ENCODE measurements at regions not wholly inside any gene's neighbourhood (a gene's known extent, or its start where the extent isn't known, plus 50 kb on each side); places are given as distances from the start of the nearest gene placed in this dataset.

DNA sequence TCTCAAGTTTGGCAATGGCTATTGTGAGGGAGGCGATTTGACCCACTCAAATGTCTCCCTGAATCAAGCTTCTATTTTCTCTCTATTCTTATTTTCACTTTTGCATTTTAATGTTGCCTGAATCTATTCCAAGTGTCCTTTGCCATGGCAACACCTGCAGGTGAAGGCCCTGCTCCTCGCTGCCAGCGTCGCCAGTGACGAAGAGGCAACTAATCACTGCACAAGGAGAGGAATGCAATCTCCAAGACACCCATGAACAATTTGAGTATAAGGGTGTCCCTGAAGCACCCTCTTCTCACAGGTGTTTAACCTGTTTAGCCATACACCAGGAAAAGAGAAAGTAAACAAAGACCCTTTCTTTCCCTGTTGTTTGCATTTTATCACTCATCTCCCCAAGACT is 165.6 kb upstream of the VRK2 start:
- Histone ChIP-seq H3K9me3 (ENCODE audit: control insufficient read depth, low read length) (no peaks in the 10 kb centered on the region), H3K27me3 (replicated peaks; ENCODE audit: control insufficient read depth, insufficient read depth, low read length) (no peaks in the 10 kb centered on the region), H3K9ac (ENCODE audit: low read length) (peak overlapping the region; percentile 77), H3K36me3 (ENCODE audit: control insufficient read depth, insufficient read depth, low read length, severe bottlenecking) (no peaks in the 10 kb centered on the region), H3K4me3 (ENCODE audit: low read length) (peak overlapping the region; percentile 72), H3K4me1 (ENCODE audit: control insufficient read depth, insufficient read depth, low read length) (peaks cover 72% of the 10 kb centered on the region)
- no peak for DNase-seq (ENCODE audit: low read depth)

DNA sequence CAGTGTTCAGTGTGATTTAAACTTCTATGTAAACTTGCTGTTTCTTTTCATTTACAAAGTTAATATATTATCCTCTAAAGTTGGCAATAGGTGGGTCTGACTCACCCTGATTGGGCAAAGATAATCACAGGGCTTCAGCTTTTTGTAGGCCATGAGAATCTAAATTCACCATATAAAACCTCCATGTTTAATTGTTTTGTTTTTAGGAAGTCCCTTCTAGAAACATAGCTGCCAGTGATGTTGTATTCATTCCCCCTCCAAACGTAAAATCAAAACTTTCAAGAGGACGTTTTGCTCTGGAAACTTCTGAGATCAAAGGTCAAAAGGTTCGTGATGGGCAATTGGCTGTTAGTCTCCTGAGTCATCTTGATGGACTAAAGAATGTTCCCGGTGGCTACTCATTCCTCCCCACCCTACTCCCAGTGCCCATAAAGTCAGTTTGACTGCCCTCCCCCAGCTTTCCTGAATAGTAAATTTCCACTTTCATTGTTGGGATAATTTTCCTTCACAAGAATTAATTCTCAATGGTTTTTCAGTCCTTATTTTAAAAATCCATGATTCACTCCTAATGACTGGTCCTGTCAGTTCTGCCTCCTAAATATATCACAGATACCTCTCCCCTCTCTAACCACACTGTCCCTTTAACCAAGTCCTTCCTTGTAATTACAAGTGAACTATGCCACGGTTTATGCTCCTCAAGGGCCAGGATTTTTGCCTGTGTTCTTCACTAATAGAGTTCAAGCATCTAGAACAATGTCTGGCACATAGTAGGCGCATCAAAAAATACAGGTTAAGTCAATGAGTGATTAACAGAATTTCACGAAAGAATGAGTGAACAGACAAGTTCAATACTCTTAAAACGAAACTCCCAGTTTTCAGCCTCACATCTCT is 164.4 kb upstream of the VRK2 start:
- peak overlapping the region; percentile 77 for H3K9ac ChIP-seq (ENCODE audit: low read length)
- peaks cover 74% of the 10 kb centered on the region for H3K4me1 ChIP-seq (ENCODE audit: control insufficient read depth, insufficient read depth, low read length)
- H3K27me3 ChIP-seq (replicated peaks; ENCODE audit: control insufficient read depth, insufficient read depth, low read length) = no peaks in the 10 kb centered on the region
- peak overlapping the region; percentile 72 for H3K4me3 ChIP-seq (ENCODE audit: low read length)
- H3K9me3 ChIP-seq (ENCODE audit: control insufficient read depth, low read length) = no peaks in the 10 kb centered on the region
- H3K36me3 ChIP-seq (ENCODE audit: control insufficient read depth, insufficient read depth, low read length, severe bottlenecking) = no peaks in the 10 kb centered on the region
- peak; percentile 15 for DNase-seq (ENCODE audit: low read depth)

DNA sequence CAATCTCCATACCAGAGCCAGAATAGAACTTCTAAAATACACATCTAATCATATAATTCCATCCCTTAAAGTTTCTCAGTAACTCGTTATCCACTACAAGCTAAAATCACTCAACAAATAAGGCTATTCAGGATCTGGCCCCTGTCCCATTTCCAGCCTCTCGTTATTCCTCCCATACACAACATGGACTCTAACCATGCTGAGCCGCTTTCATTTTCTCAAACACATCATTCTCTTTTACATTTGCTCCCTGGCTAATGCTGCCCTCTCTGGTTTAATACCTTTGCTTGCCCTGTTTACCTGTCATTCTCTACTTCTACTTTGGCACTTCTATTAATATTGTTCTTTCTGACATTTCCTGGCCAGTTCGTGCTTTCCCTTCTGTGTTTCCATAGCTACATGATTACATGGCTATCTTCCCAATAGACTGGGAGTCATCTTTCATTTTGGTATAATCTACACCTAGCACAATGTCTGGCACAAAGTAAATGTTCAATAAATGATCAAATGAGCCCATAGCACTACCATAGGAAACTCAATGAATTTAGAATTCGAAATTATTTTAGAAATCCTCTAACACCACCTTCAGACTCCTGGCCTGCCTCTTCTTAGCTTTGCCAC is 163.6 kb upstream of the VRK2 start:
- Histone ChIP-seq H3K9me3 (ENCODE audit: control insufficient read depth, low read length) (no peaks in the 10 kb centered on the region), H3K27me3 (replicated peaks; ENCODE audit: control insufficient read depth, insufficient read depth, low read length) (no peaks in the 10 kb centered on the region), H3K9ac (ENCODE audit: low read length) (peak overlapping the region; percentile 77), H3K4me1 (ENCODE audit: control insufficient read depth, insufficient read depth, low read length) (peaks cover 67% of the 10 kb centered on the region), H3K4me3 (ENCODE audit: low read length) (peak overlapping the region; percentile 72), H3K36me3 (ENCODE audit: control insufficient read depth, insufficient read depth, low read length, severe bottlenecking) (no peaks in the 10 kb centered on the region)
- no peak for DNase-seq (ENCODE audit: low read depth)

DNA sequence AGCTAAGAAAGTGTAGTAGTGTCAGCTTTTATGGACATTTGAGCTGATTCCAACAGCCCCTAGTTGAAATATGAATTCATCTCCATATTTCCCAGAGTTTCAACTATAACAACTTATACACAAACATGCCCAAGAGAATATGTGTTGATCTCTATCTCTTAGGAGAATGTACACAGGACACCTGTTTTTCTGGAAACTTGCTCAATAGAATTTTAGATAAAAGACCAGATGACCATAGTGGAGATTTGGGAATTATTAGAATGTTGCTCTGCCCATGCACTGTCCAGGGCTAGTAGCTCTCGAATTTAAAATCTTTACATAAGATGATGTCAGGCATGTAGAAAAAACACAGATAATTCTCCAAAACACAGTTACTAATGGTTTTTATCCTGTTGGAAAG is 162.3 kb upstream of the VRK2 start:
- Histone ChIP-seq H3K4me3 (ENCODE audit: low read length) (no peak overlapping the region), H3K4me1 (ENCODE audit: control insufficient read depth, insufficient read depth, low read length) (peaks cover 54% of the 10 kb centered on the region), H3K36me3 (ENCODE audit: control insufficient read depth, insufficient read depth, low read length, severe bottlenecking) (no peaks in the 10 kb centered on the region), H3K27me3 (replicated peaks; ENCODE audit: control insufficient read depth, insufficient read depth, low read length) (no peaks in the 10 kb centered on the region), H3K9me3 (ENCODE audit: control insufficient read depth, low read length) (no peaks in the 10 kb centered on the region), H3K9ac (ENCODE audit: low read length) (no peak overlapping the region)
- DNase-seq (ENCODE audit: low read depth) = no peak

DNA sequence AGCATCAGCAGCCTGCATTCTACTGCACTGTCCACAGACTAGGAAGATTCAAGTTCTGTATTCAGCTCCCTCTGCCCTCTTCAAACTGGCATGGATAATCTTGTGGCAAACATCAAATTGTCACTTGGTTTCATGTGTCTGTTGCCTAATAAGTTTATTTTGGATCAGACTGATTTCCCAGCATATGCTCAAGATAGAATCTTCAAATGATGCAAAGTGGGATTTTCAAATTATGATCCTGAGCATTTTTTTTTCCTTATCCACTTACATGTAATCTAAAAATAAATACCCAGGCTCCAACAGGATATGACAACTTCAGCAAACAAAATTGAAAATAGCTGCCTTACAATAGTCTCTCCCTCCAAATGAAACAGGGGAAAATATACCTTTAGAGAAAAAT is 160.9 kb upstream of the VRK2 start:
- no peaks in the 10 kb centered on the region for H3K27me3 ChIP-seq (replicated peaks; ENCODE audit: control insufficient read depth, insufficient read depth, low read length)
- H3K4me3 ChIP-seq (ENCODE audit: low read length) = no peak overlapping the region

DNA sequence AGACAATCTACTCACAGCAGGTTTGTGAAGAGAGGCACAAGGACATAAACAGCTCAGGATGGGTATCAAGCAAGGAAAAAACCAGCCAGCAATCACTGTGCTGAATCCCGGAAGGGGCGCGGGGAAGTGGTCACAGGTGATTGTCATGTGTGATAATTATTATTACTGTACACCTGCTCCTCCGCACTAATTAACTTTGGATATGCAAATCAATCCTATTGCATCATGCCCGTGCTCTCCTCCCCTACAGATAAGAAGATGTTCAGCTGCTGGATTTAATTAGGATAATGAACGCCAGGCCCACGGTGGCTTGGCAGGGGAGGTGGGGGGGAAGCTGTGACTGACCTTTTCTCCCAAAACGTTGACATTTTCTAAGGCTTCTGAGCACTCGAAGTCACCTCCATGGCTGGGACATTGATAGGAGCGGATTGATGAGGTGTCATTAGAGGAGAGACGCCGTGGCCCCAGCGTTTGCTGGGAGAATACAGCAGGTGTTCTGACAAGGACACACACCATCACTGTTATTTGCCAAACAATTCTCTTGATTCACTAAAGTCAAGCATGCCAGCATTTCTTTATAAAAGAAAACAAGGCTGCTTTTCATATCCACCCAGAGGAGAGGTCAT is 160.3 kb upstream of the VRK2 start:
- DNase-seq (ENCODE audit: low read depth) = no peak
- no peaks in the 10 kb centered on the region for H3K27me3 ChIP-seq (replicated peaks; ENCODE audit: control insufficient read depth, insufficient read depth, low read length)
- no peaks in the 10 kb centered on the region for H3K9me3 ChIP-seq (ENCODE audit: control insufficient read depth, low read length)
- H3K9ac ChIP-seq (ENCODE audit: low read length) = no peak overlapping the region
- H3K36me3 ChIP-seq (ENCODE audit: control insufficient read depth, insufficient read depth, low read length, severe bottlenecking) = no peaks in the 10 kb centered on the region
- no peak overlapping the region for H3K4me3 ChIP-seq (ENCODE audit: low read length)
- H3K4me1 ChIP-seq (ENCODE audit: control insufficient read depth, insufficient read depth, low read length) = peaks cover 45% of the 10 kb centered on the region

More for the DNA sequence above, 160.9 kb upstream of the VRK2 start:
- peaks cover 45% of the 10 kb centered on the region for H3K4me1 ChIP-seq (ENCODE audit: control insufficient read depth, insufficient read depth, low read length)
- H3K9ac ChIP-seq (ENCODE audit: low read length) = no peak overlapping the region
- H3K36me3 ChIP-seq (ENCODE audit: control insufficient read depth, insufficient read depth, low read length, severe bottlenecking) = no peaks in the 10 kb centered on the region
- no peaks in the 10 kb centered on the region for H3K9me3 ChIP-seq (ENCODE audit: control insufficient read depth, low read length)
- no peak for DNase-seq (ENCODE audit: low read depth)

DNA sequence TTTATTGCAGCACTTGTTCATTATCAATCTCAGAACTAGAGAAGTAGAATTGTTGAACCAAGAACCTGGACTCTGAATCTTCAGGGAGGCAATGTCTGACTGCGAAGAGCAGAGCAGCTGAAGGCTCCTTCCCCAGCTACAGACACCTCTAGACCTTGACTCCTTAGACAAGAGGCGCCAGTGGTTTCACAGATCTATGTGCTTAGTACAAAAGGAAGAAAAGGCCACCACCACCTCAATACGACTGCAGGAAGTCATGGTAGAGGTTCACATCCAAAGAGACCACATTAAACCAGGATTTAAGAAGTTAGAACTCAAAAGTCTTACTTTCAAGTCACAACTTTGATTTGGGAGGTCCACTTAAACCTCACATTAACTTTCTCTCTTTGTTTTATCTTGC is 158.1 kb upstream of the VRK2 start:
- no peak for DNase-seq (ENCODE audit: low read depth)
- no peaks in the 10 kb centered on the region for H3K9me3 ChIP-seq (ENCODE audit: control insufficient read depth, low read length)
- peaks cover 24% of the 10 kb centered on the region for H3K4me1 ChIP-seq (ENCODE audit: control insufficient read depth, insufficient read depth, low read length)

DNA sequence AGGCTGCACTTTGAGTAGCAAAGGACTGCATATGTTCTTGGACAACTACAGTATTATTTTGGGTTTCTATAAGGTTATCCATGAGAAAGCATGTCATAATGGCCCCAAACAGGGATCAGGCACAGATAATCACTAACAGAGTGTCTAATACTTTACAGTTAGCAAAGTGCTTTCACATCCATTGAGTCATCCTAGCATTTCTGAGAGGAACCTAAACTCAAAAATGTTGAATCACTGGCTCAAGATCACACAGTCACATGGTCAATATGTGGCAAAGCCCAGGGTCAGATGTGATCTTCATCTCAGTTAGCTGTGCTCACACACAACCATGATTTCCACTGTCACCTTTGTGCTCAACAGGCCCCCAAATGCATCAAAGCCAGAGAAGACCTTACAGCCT is 156.1 kb upstream of the VRK2 start:
- no peak overlapping the region for H3K4me3 ChIP-seq (ENCODE audit: low read length)
- H3K9me3 ChIP-seq (ENCODE audit: control insufficient read depth, low read length) = no peaks in the 10 kb centered on the region
- peak overlapping the region; percentile 6 for H3K9ac ChIP-seq (ENCODE audit: low read length)
- no peaks in the 10 kb centered on the region for H3K27me3 ChIP-seq (replicated peaks; ENCODE audit: control insufficient read depth, insufficient read depth, low read length)
- peak; percentile 46 for DNase-seq (ENCODE audit: low read depth)
- peaks cover 21% of the 10 kb centered on the region for H3K4me1 ChIP-seq (ENCODE audit: control insufficient read depth, insufficient read depth, low read length)
- no peaks in the 10 kb centered on the region for H3K36me3 ChIP-seq (ENCODE audit: control insufficient read depth, insufficient read depth, low read length, severe bottlenecking)

More for the DNA sequence above, 158.1 kb upstream of the VRK2 start:
- no peak overlapping the region for H3K4me3 ChIP-seq (ENCODE audit: low read length)
- H3K9ac ChIP-seq (ENCODE audit: low read length) = no peak overlapping the region
- no peaks in the 10 kb centered on the region for H3K36me3 ChIP-seq (ENCODE audit: control insufficient read depth, insufficient read depth, low read length, severe bottlenecking)
- no peaks in the 10 kb centered on the region for H3K27me3 ChIP-seq (replicated peaks; ENCODE audit: control insufficient read depth, insufficient read depth, low read length)

DNA sequence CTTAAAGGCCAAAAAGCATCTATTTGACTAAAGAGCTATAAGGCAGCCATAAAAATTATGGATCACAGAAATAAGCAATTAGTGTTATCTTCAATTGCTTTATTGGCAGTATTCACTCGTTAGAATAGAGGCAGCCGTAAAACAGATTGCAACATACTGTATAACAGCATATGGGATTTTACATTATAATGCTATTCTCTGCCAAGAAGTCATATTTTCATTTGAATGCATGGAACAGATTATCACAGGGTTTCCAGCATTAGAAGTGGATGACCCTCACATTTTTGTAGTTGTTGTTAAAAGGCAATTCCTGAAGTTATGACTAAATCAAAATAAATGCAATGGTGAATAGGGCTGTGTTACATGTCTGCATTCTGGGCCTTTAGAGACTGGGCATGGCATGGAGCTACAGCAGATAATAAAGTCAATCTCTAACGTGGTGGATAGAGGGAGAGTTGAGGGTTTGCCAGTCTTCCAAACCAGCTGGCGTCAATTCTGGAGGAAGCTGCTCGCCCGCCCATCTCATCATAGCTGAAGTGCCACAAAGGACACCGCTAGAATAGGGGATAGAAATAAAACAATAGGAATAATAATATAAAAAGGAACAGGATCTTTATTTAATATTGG is 155.4 kb upstream of the VRK2 start:
- peak overlapping the region; percentile 6 for H3K9ac ChIP-seq (ENCODE audit: low read length)
- H3K27me3 ChIP-seq (replicated peaks; ENCODE audit: control insufficient read depth, insufficient read depth, low read length) = no peaks in the 10 kb centered on the region
- peak; percentile 26 for DNase-seq (ENCODE audit: low read depth)
- no peaks in the 10 kb centered on the region for H3K9me3 ChIP-seq (ENCODE audit: control insufficient read depth, low read length)
- H3K4me1 ChIP-seq (ENCODE audit: control insufficient read depth, insufficient read depth, low read length) = peaks cover 14% of the 10 kb centered on the region
- no peaks in the 10 kb centered on the region for H3K36me3 ChIP-seq (ENCODE audit: control insufficient read depth, insufficient read depth, low read length, severe bottlenecking)
- no peak overlapping the region for H3K4me3 ChIP-seq (ENCODE audit: low read length)

DNA sequence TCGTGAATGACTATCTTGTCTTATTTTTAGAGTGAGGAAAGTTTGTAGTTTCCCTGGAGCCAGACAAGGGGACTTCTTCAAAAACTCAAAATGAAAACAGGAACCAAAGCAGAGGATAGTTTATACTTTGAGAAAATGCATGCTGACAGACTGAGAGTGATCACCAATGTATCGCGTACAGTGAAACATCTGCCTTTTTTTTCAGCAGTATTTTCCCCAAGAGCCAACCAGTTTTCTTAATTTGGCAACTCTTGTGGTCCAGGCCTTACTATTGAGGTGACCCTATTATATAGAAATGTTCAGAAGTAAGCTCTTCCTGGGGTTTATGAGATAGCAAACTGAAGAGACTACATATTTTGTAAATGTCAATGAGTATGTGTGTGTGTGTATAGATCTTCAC is 153.7 kb upstream of the VRK2 start:
- DNase-seq (ENCODE audit: low read depth) = no peak
- Histone ChIP-seq H3K4me1 (ENCODE audit: control insufficient read depth, insufficient read depth, low read length) (peaks cover 12% of the 10 kb centered on the region), H3K27me3 (replicated peaks; ENCODE audit: control insufficient read depth, insufficient read depth, low read length) (no peaks in the 10 kb centered on the region), H3K4me3 (ENCODE audit: low read length) (no peak overlapping the region), H3K9ac (ENCODE audit: low read length) (no peak overlapping the region), H3K9me3 (ENCODE audit: control insufficient read depth, low read length) (no peaks in the 10 kb centered on the region), H3K36me3 (ENCODE audit: control insufficient read depth, insufficient read depth, low read length, severe bottlenecking) (no peaks in the 10 kb centered on the region)

DNA sequence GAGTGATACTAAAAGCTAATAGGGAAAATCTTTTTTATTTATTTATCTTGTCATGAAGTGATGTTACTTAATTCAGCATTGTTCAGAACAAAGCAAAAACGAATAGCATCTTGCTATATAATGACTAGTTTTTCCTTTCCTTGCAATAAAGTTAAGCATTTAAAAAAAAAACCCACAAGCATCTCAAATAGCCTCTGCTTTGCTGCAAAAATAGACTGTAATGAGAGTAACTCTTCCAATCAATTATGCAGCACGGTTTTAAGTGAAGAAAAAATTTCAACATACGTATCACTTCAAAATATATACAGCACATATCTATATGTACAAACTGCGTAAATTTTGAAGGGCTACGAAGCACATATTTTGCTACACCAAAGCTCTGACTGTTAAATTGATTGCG is 153.3 kb upstream of the VRK2 start:
- DNase-seq (ENCODE audit: low read depth) = no peak
- Histone ChIP-seq H3K9me3 (ENCODE audit: control insufficient read depth, low read length) (no peaks in the 10 kb centered on the region), H3K4me1 (ENCODE audit: control insufficient read depth, insufficient read depth, low read length) (peaks cover 12% of the 10 kb centered on the region), H3K27me3 (replicated peaks; ENCODE audit: control insufficient read depth, insufficient read depth, low read length) (no peaks in the 10 kb centered on the region), H3K36me3 (ENCODE audit: control insufficient read depth, insufficient read depth, low read length, severe bottlenecking) (no peaks in the 10 kb centered on the region), H3K9ac (ENCODE audit: low read length) (no peak overlapping the region), H3K4me3 (ENCODE audit: low read length) (no peak overlapping the region)
